MCF 10A (cell line): ENCODE measurements at regions not wholly inside any gene's neighbourhood (a gene's known extent, or its start where the extent isn't known, plus 50 kb on each side); places are given as distances from the start of the nearest gene placed in this dataset.

Source experiments
- BruUV-seq: library from RNA; stranded (reverse); fragments of 400-500 nt; replicated peaks from 2 replicates; lab custom pipeline; 2021; lab: Mats Ljungman, UMichigan
- CTCF ChIA-PET: fragments of 300-600 bp; sonication (Branson Sonifier 250); formaldehyde crosslinking; extraction: SDS; loops from one replicate; lab custom pipeline; 2021; ENCODE audit warnings: antibody characterized with exemption, inconsistent platforms; lab: Yijun Ruan, JAX
- POLR2A ChIA-PET: fragments of 300-600, 350-650 bp; sonication (Branson Sonifier 250); formaldehyde crosslinking; extraction: SDS; loops from one replicate; lab custom pipeline; 2020; ENCODE audit warnings: antibody characterized with exemption, inconsistent platforms; lab: Yijun Ruan, JAX
- DNase-seq: peaks from one replicate; pipeline ENCODE4 v3.0.0-alpha.2; 2018; ENCODE audit not compliant: unreplicated experiment
- H3K27ac Mint-ChIP-seq: one replicate; pipeline ENCODE4 v1.8.0; 2022; ENCODE audit warnings: mild to moderate bottlenecking, low read depth, mixed read lengths; ENCODE audit not compliant: unreplicated experiment
- H3K27me3 Mint-ChIP-seq: one replicate; pipeline ENCODE4 v1.8.0; 2022; ENCODE audit warnings: mixed read lengths; ENCODE audit not compliant: insufficient read depth, unreplicated experiment
- H3K36me3 Mint-ChIP-seq: one replicate; pipeline ENCODE4 v1.8.0; 2022; ENCODE audit warnings: mild to moderate bottlenecking, moderate library complexity, mixed read lengths; ENCODE audit not compliant: insufficient read depth, unreplicated experiment
- H3K4me1 Mint-ChIP-seq: one replicate; pipeline ENCODE4 v1.8.0; 2022; ENCODE audit warnings: mixed read lengths; ENCODE audit not compliant: insufficient read depth, unreplicated experiment
- H3K4me3 Mint-ChIP-seq: one replicate; pipeline ENCODE4 v1.8.0; 2022; ENCODE audit warnings: mild to moderate bottlenecking, moderate library complexity, mixed read lengths; ENCODE audit not compliant: unreplicated experiment
- H3K9me3 Mint-ChIP-seq: one replicate; pipeline ENCODE4 v1.8.0; 2022; ENCODE audit warnings: mixed read lengths; ENCODE audit not compliant: unreplicated experiment
- intact Hi-C: fragments of 100-400 bp; cut with micrococcal nuclease; formaldehyde crosslinking; loops from 2 replicates; pipeline ENCODE4 v1.14.1; 2022
- TF ChIP-seq, protein P1 (sequence below): fragments of 200-600 bp; IDR thresholded peaks from one replicate; pipeline ENCODE4 v1.8.0; 2022; ENCODE audit warnings: antibody characterized with exemption, mild to moderate bottlenecking; ENCODE audit not compliant: unreplicated experiment

DNA sequence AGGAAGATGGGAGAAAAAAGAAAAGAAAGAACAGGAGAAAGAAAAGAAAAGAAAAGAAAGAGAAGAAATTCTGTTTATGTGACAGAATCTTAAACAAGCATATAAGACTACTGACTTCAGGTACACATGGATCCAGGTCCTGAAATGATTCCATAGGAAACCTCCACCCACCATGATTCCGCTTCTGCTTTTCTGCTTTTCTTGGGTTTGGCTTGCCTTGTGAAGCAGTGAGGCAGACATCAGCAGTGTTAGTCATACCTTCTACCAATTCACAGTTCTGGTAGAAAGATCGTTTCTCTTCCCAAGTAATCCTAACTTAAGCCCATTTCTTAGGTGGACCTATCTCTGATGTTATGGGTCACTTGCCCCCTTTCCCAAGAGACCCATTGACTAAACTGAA is 660.1 kb upstream of the RBFOX1 start:
- DNase-seq, result no peak
- H3K4me1 Mint-ChIP-seq, result no peaks in the 10 kb centered on the region
- TF ChIP-seq, protein P1, sequence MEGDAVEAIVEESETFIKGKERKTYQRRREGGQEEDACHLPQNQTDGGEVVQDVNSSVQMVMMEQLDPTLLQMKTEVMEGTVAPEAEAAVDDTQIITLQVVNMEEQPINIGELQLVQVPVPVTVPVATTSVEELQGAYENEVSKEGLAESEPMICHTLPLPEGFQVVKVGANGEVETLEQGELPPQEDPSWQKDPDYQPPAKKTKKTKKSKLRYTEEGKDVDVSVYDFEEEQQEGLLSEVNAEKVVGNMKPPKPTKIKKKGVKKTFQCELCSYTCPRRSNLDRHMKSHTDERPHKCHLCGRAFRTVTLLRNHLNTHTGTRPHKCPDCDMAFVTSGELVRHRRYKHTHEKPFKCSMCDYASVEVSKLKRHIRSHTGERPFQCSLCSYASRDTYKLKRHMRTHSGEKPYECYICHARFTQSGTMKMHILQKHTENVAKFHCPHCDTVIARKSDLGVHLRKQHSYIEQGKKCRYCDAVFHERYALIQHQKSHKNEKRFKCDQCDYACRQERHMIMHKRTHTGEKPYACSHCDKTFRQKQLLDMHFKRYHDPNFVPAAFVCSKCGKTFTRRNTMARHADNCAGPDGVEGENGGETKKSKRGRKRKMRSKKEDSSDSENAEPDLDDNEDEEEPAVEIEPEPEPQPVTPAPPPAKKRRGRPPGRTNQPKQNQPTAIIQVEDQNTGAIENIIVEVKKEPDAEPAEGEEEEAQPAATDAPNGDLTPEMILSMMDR, result no peak
- no peaks in the 10 kb centered on the region for H3K27me3 Mint-ChIP-seq
- peaks cover 24% of the 10 kb centered on the region for H3K9me3 Mint-ChIP-seq
- ChIA-PET POLR2A (no interaction called here), CTCF (no interaction called here)
- intact Hi-C loops, result no loop called here
- H3K36me3 Mint-ChIP-seq, result no peaks in the 10 kb centered on the region
- H3K4me3 Mint-ChIP-seq, result no peak overlapping the region
- no peak overlapping the region for H3K27ac Mint-ChIP-seq
- no TSS peak for BruUV-seq

DNA sequence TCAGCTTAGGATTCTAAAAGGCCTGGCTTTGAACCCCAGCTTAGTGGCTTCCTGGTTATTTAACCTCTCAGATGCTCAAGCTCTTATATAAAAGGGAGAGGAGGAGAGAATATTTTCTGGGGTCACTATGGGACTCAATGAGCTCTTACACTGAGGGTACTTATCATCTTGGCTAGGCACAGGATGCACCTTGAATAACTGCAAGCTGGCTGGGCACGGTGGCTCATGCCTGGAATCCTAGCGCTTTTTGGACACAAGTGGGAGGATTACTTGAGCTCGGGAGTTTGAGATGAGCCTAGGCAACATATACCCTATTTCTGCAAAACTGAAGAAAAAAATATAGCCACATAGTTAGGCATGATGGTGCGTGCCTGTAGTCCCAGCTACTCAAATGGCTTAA is 665.3 kb upstream of the RBFOX1 start:
- H3K27ac Mint-ChIP-seq, result no peak overlapping the region
- H3K36me3 Mint-ChIP-seq, result peaks cover 6% of the 10 kb centered on the region
- TF ChIP-seq, protein P1, result no peak
- no TSS peak for BruUV-seq
- no peaks in the 10 kb centered on the region for H3K27me3 Mint-ChIP-seq
- POLR2A ChIA-PET, result no interaction called here
- H3K4me3 Mint-ChIP-seq, result no peak overlapping the region
- H3K4me1 Mint-ChIP-seq, result no peaks in the 10 kb centered on the region
- DNase-seq, result no peak
- CTCF ChIA-PET, result interaction anchor here (0.6 to 2.0 kb wide), 2 partner anchors 16 to 85 kb away, joined by 3 to 5 read pairs; no protein-coding TSS in a partner anchor
- peaks cover 20% of the 10 kb centered on the region for H3K9me3 Mint-ChIP-seq
- intact Hi-C loops, result no loop called here

DNA sequence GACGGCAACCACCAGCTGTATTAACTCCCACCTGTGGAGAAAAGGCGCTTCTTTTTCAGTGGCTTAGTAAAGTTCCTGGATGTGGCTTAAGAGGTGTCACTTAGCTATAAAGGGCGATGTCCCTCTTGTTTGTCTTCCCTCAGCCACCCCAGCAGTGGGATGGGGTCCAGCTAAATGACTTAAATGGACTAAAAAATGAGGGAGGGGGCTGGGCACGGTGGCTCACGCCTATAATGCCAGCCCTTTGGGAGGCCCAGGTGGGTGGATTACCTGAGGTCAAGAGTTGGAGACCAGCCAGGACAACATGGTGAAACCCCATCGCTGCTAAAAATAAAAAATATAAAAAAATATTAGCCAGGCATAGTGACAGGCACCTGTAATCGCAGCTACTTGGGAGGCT is 667.5 kb upstream of the RBFOX1 start:
- Mint-ChIP-seq H3K4me3 (no peak overlapping the region), H3K4me1 (no peaks in the 10 kb centered on the region), H3K27me3 (no peaks in the 10 kb centered on the region), H3K27ac (no peak overlapping the region), H3K9me3 (peaks cover 23% of the 10 kb centered on the region), H3K36me3 (peaks cover 6% of the 10 kb centered on the region)
- no TSS peak for BruUV-seq
- TF ChIP-seq, protein P1, result no peak
- ChIA-PET CTCF (interaction anchor here (0.6 kb wide), 1 partner anchor 927 kb away, joined by 3 read pairs; no protein-coding TSS in a partner anchor), POLR2A (no interaction called here)
- DNase-seq, result no peak
- intact Hi-C loops, result no loop called here

DNA sequence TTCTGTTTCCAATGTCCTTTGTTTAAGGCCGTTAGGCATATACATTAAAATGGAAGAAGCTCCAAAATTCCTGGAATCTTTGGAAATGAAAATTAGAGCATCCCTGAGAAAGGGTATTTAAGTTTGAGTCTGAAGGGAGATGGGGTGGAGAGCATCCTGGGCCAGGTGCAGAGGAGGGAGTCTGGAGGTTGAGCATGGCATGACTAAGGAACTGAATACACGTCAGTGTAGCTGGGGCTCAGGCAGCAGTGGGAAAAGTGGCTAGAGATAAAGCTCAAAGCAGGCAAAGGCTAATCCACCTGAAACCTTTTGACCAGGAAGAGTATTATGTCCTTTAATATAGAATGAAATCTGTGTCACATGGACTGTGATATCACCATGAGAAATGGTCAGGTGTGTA is 669.0 kb upstream of the RBFOX1 start:
- BruUV-seq, result no TSS peak
- TF ChIP-seq, protein P1, result no peak
- ChIA-PET POLR2A (no interaction called here), CTCF (no interaction called here)
- intact Hi-C loops, result no loop called here
- Mint-ChIP-seq H3K27me3 (no peaks in the 10 kb centered on the region), H3K4me3 (no peak overlapping the region), H3K9me3 (peaks cover 23% of the 10 kb centered on the region), H3K4me1 (no peaks in the 10 kb centered on the region), H3K36me3 (peaks cover 6% of the 10 kb centered on the region), H3K27ac (no peak overlapping the region)
- DNase-seq, result no peak
